K562 (cell line): ENCODE measurements at regions not wholly inside any gene's neighbourhood (a gene's known extent, or its start where the extent isn't known, plus 50 kb on each side); places are given as distances from the start of the nearest gene placed in this dataset.

Experiments used
- ATAC-seq: fragments of 200-7000 bp; cut with Tn5 transposase; 3 replicates; pipeline ENCODE4 v1.9.1; 2020; ENCODE audit warnings: moderate library complexity
- BruUV-seq: library from RNA; stranded (reverse); fragments of 400-500 nt; replicated peaks from 2 replicates; lab custom pipeline; 2021; lab: Mats Ljungman, UMichigan
- CTCF ChIA-PET: fragments of 300-600 bp; formaldehyde crosslinking; extraction: SDS; loops from one replicate; lab custom pipeline; 2021; ENCODE audit warnings: low intra/inter-chr PET ratio; lab: Yijun Ruan, JAX
- POLR2A ChIA-PET: fragments of 300-600, 350-650 bp; sonication (Branson Sonifier 250); formaldehyde crosslinking; extraction: SDS; loops from one replicate; lab custom pipeline; 2021; ENCODE audit warnings: antibody characterized with exemption, inconsistent platforms; lab: Yijun Ruan, JAX
- DNase-seq, 4 experiments: peaks; one replicate each; pipeline versions ENCODE4 v3.0.0 to v3.0.0-alpha.2; 2011 to 2018; ENCODE audit warnings: low spot score in 3 of 4, mixed read lengths in 3 of 4; ENCODE audit errors: extremely low read depth in 1 of 4
- FAIRE-seq: peaks from 2 replicates; lab custom pipeline; 2011; peaks lifted over from hg19 to GRCh38; lab: Jason Lieb, UNC
- H2AFZ ChIP-seq: 2 replicates; pipeline ENCODE4 v1.6.0; 2011; ENCODE audit warnings: low read depth, low read length, control low read depth, inconsistent platforms
- H3K27ac ChIP-seq: fragments of 200-600 bp; 3 replicates; pipeline ENCODE4 v1.8.0; 2011; ENCODE audit warnings: low read depth, mild to moderate bottlenecking, control low read depth, inconsistent platforms, low read length, moderate library complexity, mixed read lengths; ENCODE audit errors: extremely low read depth
- H3K27me3 ChIP-seq, 2 experiments: fragments of 300-600 bp in 1 of 2; 2 replicates in 1 of 2; 3 replicates in 1 of 2; pipeline versions ENCODE4 v1.6.0 to v1.8.0; 2011; ENCODE audit warnings: inconsistent platforms in 2 of 2, low read length in 2 of 2, mild to moderate bottlenecking in 1 of 2, mixed read lengths in 1 of 2, moderate library complexity in 1 of 2; ENCODE audit not compliant: control insufficient read depth in 2 of 2, insufficient read depth in 2 of 2
- H3K36me3 ChIP-seq: fragments of 300-600 bp; 3 replicates; pipeline ENCODE4 v1.8.0; 2011; ENCODE audit warnings: mild to moderate bottlenecking, low read length, inconsistent platforms; ENCODE audit not compliant: control insufficient read depth, insufficient read depth
- H3K4me1 ChIP-seq, 2 experiments: fragments of 200-600 bp in 1 of 2; replicated peaks in 1 of 2; 2 replicates in 1 of 2; 3 replicates in 1 of 2; pipeline versions ENCODE4 v1.5.1 to v1.8.0; 2011; ENCODE audit warnings: inconsistent platforms in 2 of 2, low read length in 2 of 2, mild to moderate bottlenecking in 1 of 2, mixed read lengths in 1 of 2, moderate library complexity in 1 of 2; ENCODE audit not compliant: control insufficient read depth in 2 of 2, insufficient read depth in 2 of 2
- H3K4me2 ChIP-seq: 2 replicates; pipeline ENCODE4 v1.6.1; 2011; ENCODE audit warnings: low read length, control low read depth, inconsistent platforms, mixed read lengths; ENCODE audit not compliant: insufficient read depth
- H3K4me3 ChIP-seq: fragments of 200-600 bp; sonication (generic), shearing (Covaris generic); 2 replicates; pipeline ENCODE4 v1.5.1; 2016; ENCODE audit warnings: control low read depth, inconsistent platforms
- H3K79me2 ChIP-seq: fragments of 200-600 bp; 3 replicates; pipeline ENCODE4 v1.8.0; 2011; ENCODE audit warnings: low read length, inconsistent platforms; ENCODE audit not compliant: control insufficient read depth, insufficient read depth
- H3K9ac ChIP-seq, 2 experiments: 2 replicates each; pipeline versions ENCODE4 v1.6.0 to v1.6.1; 2011; ENCODE audit warnings: low read depth in 2 of 2, low read length in 2 of 2, control low read depth in 1 of 2, inconsistent platforms in 1 of 2, mild to moderate bottlenecking in 1 of 2, mixed read lengths in 1 of 2; ENCODE audit not compliant: insufficient read depth in 1 of 2
- H3K9me1 ChIP-seq: one replicate; pipeline ENCODE4 v1.6.0; 2011; ENCODE audit warnings: inconsistent platforms, mild to moderate bottlenecking, low read length, moderate library complexity; ENCODE audit not compliant: control insufficient read depth, insufficient read depth
- H3K9me3 ChIP-seq: replicated peaks from 2 replicates; pipeline ENCODE4 v1.5.1; 2011; ENCODE audit warnings: low read depth, low read length, inconsistent platforms; ENCODE audit not compliant: control insufficient read depth, insufficient read depth
- H4K20me1 ChIP-seq: replicated peaks from 2 replicates; pipeline ENCODE4 v1.6.1; 2011; ENCODE audit warnings: low read length, inconsistent platforms, mixed read lengths; ENCODE audit not compliant: control insufficient read depth, insufficient read depth
- DDX20 ChIP-seq: fragments of 450-650 bp; IDR thresholded peaks from 2 replicates; pipeline ENCODE4 v1.6.1; 2016; ENCODE audit warnings: missing genetic modification characterization, low read depth, mild to moderate bottlenecking, missing compliant biosample characterization, moderate library complexity
- E2F3 ChIP-seq: fragments of 250-450 bp; sonication (Bioruptor Pico); IDR thresholded peaks from 2 replicates; pipeline ENCODE4 v1.4.0; 2020; ENCODE audit warnings: mild to moderate bottlenecking
- GABPB2 ChIP-seq: fragments of 250-450 bp; sonication (Bioruptor Pico); conservative IDR thresholded peaks from 2 replicates; pipeline ENCODE4 v1.5.1; 2021; ENCODE audit warnings: mild to moderate bottlenecking
- GTF2F1 ChIP-seq: IDR thresholded peaks from 2 replicates; pipeline ENCODE4 v1.6.1; 2011; ENCODE audit warnings: low read depth, low read length, improper control_type of control experiment
- HDAC8 ChIP-seq: fragments of 450-650 bp; IDR thresholded peaks from 2 replicates; pipeline ENCODE4 v1.6.1; 2016; ENCODE audit warnings: mild to moderate bottlenecking, missing genetic modification characterization, moderate library complexity, missing compliant biosample characterization
- HIVEP1 ChIP-seq: fragments of 250-450 bp; sonication (Bioruptor Pico); IDR thresholded peaks from 2 replicates; pipeline ENCODE4 v1.4.0; 2020; ENCODE audit warnings: mild to moderate bottlenecking
- HLTF ChIP-seq: fragments of 450-650 bp; IDR thresholded peaks from 2 replicates; pipeline ENCODE4 v1.6.1; 2016
- NR1H2 ChIP-seq: sonication (generic); formaldehyde crosslinking; IDR thresholded peaks from 2 replicates; pipeline ENCODE4 v1.4.0; 2020; ENCODE audit warnings: mild to moderate bottlenecking, missing genetic modification reagents
- NR2C1 ChIP-seq, 2 experiments: fragments of 450-650 bp; IDR thresholded peaks; 2 replicates each; pipeline ENCODE4 v1.6.1; 2017; ENCODE audit warnings: mild to moderate bottlenecking in 2 of 2, antibody characterized with exemption in 1 of 2, inconsistent platforms in 1 of 2, missing compliant biosample characterization in 1 of 2, missing genetic modification characterization in 1 of 2
- PCBP1 ChIP-seq: fragments of 200-400 bp; formaldehyde crosslinking; IDR thresholded peaks from 2 replicates; pipeline ENCODE4 v1.6.1; 2018; ENCODE audit warnings: mild to moderate bottlenecking, low read depth, low read length; ENCODE audit not compliant: poor library complexity, severe bottlenecking
- POLR2B ChIP-seq: fragments of 450-650 bp; IDR thresholded peaks from 2 replicates; pipeline ENCODE4 v1.6.1; 2018; ENCODE audit warnings: low read depth; ENCODE audit not compliant: partially characterized antibody
- SMAD2 ChIP-seq: fragments of 150-350 bp; IDR thresholded peaks from 2 replicates; pipeline ENCODE4 v1.6.1; 2014; ENCODE audit warnings: low read depth, mild to moderate bottlenecking, low read length
- ZNF253 ChIP-seq: fragments of 250-450 bp; sonication (Bioruptor Pico); conservative IDR thresholded peaks from 2 replicates; pipeline ENCODE4 v1.6.1; 2021; ENCODE audit warnings: mild to moderate bottlenecking
- ZNF263 ChIP-seq: sonication (generic); formaldehyde crosslinking; IDR thresholded peaks from 2 replicates; pipeline ENCODE4 v1.8.0; 2022; ENCODE audit warnings: mild to moderate bottlenecking, missing genetic modification reagents, borderline replicate concordance
- ZNF354B ChIP-seq: fragments of 250-450 bp; sonication (Bioruptor Pico); IDR thresholded peaks from 2 replicates; pipeline ENCODE4 v1.4.0; 2020
- WGBS: fragments of 100-300 bp; shearing (Covaris generic); methylation state at CpG from one replicate; pipeline ENCODE4 v1.1.6; 2016; ENCODE audit warnings: low coverage, mixed read lengths; ENCODE audit not compliant: insufficient coverage; ENCODE audit errors: missing lambda C conversion rate; 5-methylcytosine and 5-hydroxymethylcytosine counted together
- in situ Hi-C: fragments of 300-500 bp; cut with MboI; formaldehyde crosslinking; loops from 4 replicates; pipeline ENCODE4 v1.15.0; 2018; ENCODE audit warnings: inconsistent platforms, mixed read lengths
- intact Hi-C: fragments of 100-400 bp; cut with micrococcal nuclease; formaldehyde crosslinking; loops from 2 replicates; pipeline ENCODE4 v1.14.2; 2022
- TF ChIP-seq, protein P1 (sequence below), 2 experiments: fragments of 150-350 bp in 1 of 2; IDR thresholded peaks; 2 replicates each; pipeline ENCODE4 v1.6.1; 2012 to 2016; ENCODE audit warnings: low read depth in 2 of 2, low read length in 2 of 2, mild to moderate bottlenecking in 1 of 2, moderate library complexity in 1 of 2

DNA sequence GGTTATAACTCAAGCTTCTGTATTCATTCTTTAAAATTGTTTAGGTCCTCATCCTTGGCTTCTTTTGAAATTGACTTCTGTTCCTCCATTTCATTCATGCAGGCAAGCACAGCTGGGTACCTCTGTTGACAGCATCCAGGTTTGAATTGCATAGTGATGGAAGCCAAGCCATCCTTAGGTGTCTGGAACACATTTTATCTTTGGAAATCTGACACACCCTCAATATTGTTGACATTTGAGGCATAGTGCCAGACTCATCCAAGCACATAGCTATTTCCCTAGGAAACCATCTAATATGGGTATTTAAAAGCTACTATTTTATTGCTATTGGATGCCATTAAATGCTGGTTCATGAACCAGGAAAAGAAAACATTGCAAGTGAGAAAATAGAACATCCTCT is 142.1 kb upstream of the PTPRZ1 start (continued):
- no peak for TF ChIP-seq GTF2F1
- TF ChIP-seq HLTF: no peak
- TF ChIP-seq DDX20 (tag): no peak
- TF ChIP-seq HIVEP1 (CRISPR knock-in tag): no peak

GRCh38 chr7:121714559-121715303 is 158.2 kb upstream of the PTPRZ1 start:
- ChIA-PET POLR2A (no interaction called here), CTCF (no interaction called here)
- no peak for ATAC-seq
- H3K4me3 ChIP-seq: no peak overlapping the region
- H3K9me1 ChIP-seq: no peaks in the 10 kb centered on the region
- H3K4me2 ChIP-seq: no peak overlapping the region
- no peaks in the 10 kb centered on the region for H3K4me1 ChIP-seq
- no peaks in the 10 kb centered on the region for H3K9me3 ChIP-seq
- no peak for FAIRE-seq
- H3K27ac ChIP-seq: no peak overlapping the region
- no peaks in the 10 kb centered on the region for H3K79me2 ChIP-seq
- 0% methylated on average over 3 of the region's 3 CpGs for WGBS
- H3K27me3 ChIP-seq: no peaks in the 10 kb centered on the region
- TF ChIP-seq NR1H2: no peak
- TF ChIP-seq, protein P1, sequence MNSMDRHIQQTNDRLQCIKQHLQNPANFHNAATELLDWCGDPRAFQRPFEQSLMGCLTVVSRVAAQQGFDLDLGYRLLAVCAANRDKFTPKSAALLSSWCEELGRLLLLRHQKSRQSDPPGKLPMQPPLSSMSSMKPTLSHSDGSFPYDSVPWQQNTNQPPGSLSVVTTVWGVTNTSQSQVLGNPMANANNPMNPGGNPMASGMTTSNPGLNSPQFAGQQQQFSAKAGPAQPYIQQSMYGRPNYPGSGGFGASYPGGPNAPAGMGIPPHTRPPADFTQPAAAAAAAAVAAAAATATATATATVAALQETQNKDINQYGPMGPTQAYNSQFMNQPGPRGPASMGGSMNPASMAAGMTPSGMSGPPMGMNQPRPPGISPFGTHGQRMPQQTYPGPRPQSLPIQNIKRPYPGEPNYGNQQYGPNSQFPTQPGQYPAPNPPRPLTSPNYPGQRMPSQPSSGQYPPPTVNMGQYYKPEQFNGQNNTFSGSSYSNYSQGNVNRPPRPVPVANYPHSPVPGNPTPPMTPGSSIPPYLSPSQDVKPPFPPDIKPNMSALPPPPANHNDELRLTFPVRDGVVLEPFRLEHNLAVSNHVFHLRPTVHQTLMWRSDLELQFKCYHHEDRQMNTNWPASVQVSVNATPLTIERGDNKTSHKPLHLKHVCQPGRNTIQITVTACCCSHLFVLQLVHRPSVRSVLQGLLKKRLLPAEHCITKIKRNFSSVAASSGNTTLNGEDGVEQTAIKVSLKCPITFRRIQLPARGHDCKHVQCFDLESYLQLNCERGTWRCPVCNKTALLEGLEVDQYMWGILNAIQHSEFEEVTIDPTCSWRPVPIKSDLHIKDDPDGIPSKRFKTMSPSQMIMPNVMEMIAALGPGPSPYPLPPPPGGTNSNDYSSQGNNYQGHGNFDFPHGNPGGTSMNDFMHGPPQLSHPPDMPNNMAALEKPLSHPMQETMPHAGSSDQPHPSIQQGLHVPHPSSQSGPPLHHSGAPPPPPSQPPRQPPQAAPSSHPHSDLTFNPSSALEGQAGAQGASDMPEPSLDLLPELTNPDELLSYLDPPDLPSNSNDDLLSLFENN (IDR thresholded peaks at IDR 0.05; ENCODE audit: low read depth in 2 of 2, low read length in 2 of 2): no peak
- TF ChIP-seq E2F3 (CRISPR knock-in tag): no peak
- no peak for TF ChIP-seq HDAC8 (tag)
- no peak for TF ChIP-seq NR2C1 (IDR thresholded peaks at IDR 0.05)
- TF ChIP-seq NR2C1 (tag; IDR thresholded peaks at IDR 0.05): no peak
- no peak for TF ChIP-seq GABPB2 (CRISPR knock-in tag)
- TF ChIP-seq ZNF354B (CRISPR knock-in tag): no peak
- TF ChIP-seq SMAD2: no peak
- TF ChIP-seq PCBP1: no peak
- TF ChIP-seq POLR2B: no peak
- TF ChIP-seq ZNF253 (CRISPR knock-in tag): no peak
- no peak for TF ChIP-seq ZNF263 (CRISPR knock-in tag)
- H4K20me1 ChIP-seq: no peaks in the 10 kb centered on the region
- intact Hi-C loops: no loop called here
- no peak for DNase-seq
- no peak overlapping the region for H3K9ac ChIP-seq
- in situ Hi-C loops: no loop called here
- BruUV-seq: no TSS peak
- H2AFZ ChIP-seq: no peak overlapping the region
- no peaks in the 10 kb centered on the region for H3K36me3 ChIP-seq
